Transverse colon (tissue), 4 donors: ENCODE measurements at regions not wholly inside any gene's neighbourhood (a gene's known extent, or its start where the extent isn't known, plus 50 kb on each side); places are given as distances from the start of the nearest gene placed in this dataset.

ENCODE experiments used
- CTCF ChIP-seq, 5 experiments: fragments of 200-600 bp in 3 of 5; fragments of 450-650 bp in 2 of 5; sonication (generic) in 3 of 5; IDR thresholded peaks; 1 replicate in 2 of 5; 2 replicates in 3 of 5; pipeline ENCODE4 v1.5.1; 2016 to 2017; ENCODE audit warnings: antibody characterized with exemption in 5 of 5, inconsistent platforms in 3 of 5, mild to moderate bottlenecking in 2 of 5, moderate library complexity in 1 of 5
- EP300 ChIP-seq: sonication (generic); formaldehyde crosslinking; IDR thresholded peaks from one replicate; pipeline ENCODE4 v1.6.1; 2017; ENCODE audit warnings: antibody characterized with exemption, low read depth
- POLR2A ChIP-seq: fragments of 450-650 bp; IDR thresholded peaks from one replicate; pipeline ENCODE4 v1.6.1; 2016; ENCODE audit warnings: antibody characterized with exemption, mild to moderate bottlenecking, moderate library complexity
- POLR2AphosphoS5 ChIP-seq, 3 donors: sonication (generic); formaldehyde crosslinking; IDR thresholded peaks; one replicate each; pipeline ENCODE4 v1.6.1; 2016; ENCODE audit warnings: antibody characterized with exemption in 3 of 3

- TF ChIP-seq CTCF (IDR thresholded peaks at IDR 0.05) (no peak), POLR2A (no peak), EP300 (no peak), POLR2AphosphoS5 (IDR thresholded peaks at IDR 0.05) (no peak)
These were observed 1218.9 kb downstream of the DSC3 start for GRCh38 chr18:29823671-29824070.
